ENCODE measurements at regions not wholly inside any gene's neighbourhood (a gene's known extent, or its start where the extent isn't known, plus 50 kb on each side); places are given as distances from the start of the nearest gene placed in this dataset.
"Not testable (repeated sequence)": the region's sequence is repeated elsewhere in the genome, so short reads cannot be mapped to it uniquely, and the experiment has no call there.

GRCh38 chr1:67545364-67545763 is 115.2 kb upstream of the SERBP1 start:
- no peak for DNase-seq (ENCODE audit: low read depth in 2 of 2)
- TF ChIP-seq EZH2 (IDR thresholded peaks at IDR 0.05; ENCODE audit: low read length, missing control alignments) (no peak), CTCF (conservative IDR thresholded peaks at IDR 0.05 in 1 of 2, IDR thresholded peaks at IDR 0.05 in 1 of 2; ENCODE audit: low read depth in 1 of 2, low read length in 2 of 2) (no peak)
- H3K27me3 ChIP-seq (ENCODE audit: control insufficient read depth, insufficient read depth, low read length) = no peaks in the 10 kb centered on the region
- H3K9ac ChIP-seq (ENCODE audit: insufficient read depth, low read length) = no peak overlapping the region
- H2AFZ ChIP-seq (ENCODE audit: low read length) = no peak overlapping the region
- H3K4me3 ChIP-seq (replicated peaks in 1 of 4; ENCODE audit: control extremely low read depth in 1 of 4, insufficient read depth in 1 of 4, low read depth in 3 of 4, low read length in 4 of 4) = no peak overlapping the region
- no peaks in the 10 kb centered on the region for H3K4me1 ChIP-seq (ENCODE audit: control insufficient read depth, extremely low read depth, insufficient read depth, low read length)
- no peaks in the 10 kb centered on the region for H3K36me3 ChIP-seq (ENCODE audit: control insufficient read depth, insufficient read depth, low read length)
- no peak overlapping the region for H3K4me2 ChIP-seq (ENCODE audit: extremely low read depth, insufficient read depth, low read length)
- no peak overlapping the region for H3K27ac ChIP-seq (ENCODE audit: insufficient read depth, low read length)
- no peaks in the 10 kb centered on the region for H4K20me1 ChIP-seq (ENCODE audit: control insufficient read depth, extremely low read depth, insufficient read depth, low read length)
- no peaks in the 10 kb centered on the region for H3K79me2 ChIP-seq (ENCODE audit: control insufficient read depth, insufficient read depth, low read length)
- no peaks in the 10 kb centered on the region for H3K9me3 ChIP-seq (ENCODE audit: control insufficient read depth, insufficient read depth, low read depth, low read length)

- Histone ChIP-seq H3K4me1 (ENCODE audit: control insufficient read depth, extremely low read depth, insufficient read depth, low read length) (no peaks in the 10 kb centered on the region), H3K27me3 (ENCODE audit: control insufficient read depth, insufficient read depth, low read length) (no peaks in the 10 kb centered on the region), H3K36me3 (ENCODE audit: control insufficient read depth, insufficient read depth, low read length) (no peaks in the 10 kb centered on the region), H3K79me2 (ENCODE audit: control insufficient read depth, insufficient read depth, low read length) (no peaks in the 10 kb centered on the region), H3K4me2 (ENCODE audit: extremely low read depth, insufficient read depth, low read length) (no peak overlapping the region), H3K4me3 (replicated peaks in 1 of 4; ENCODE audit: control extremely low read depth in 1 of 4, insufficient read depth in 1 of 4, low read depth in 3 of 4, low read length in 4 of 4) (no peak overlapping the region), H4K20me1 (ENCODE audit: control insufficient read depth, extremely low read depth, insufficient read depth, low read length) (no peaks in the 10 kb centered on the region), H3K27ac (ENCODE audit: insufficient read depth, low read length) (no peak overlapping the region), H3K9ac (ENCODE audit: insufficient read depth, low read length) (no peak overlapping the region), H2AFZ (ENCODE audit: low read length) (no peak overlapping the region), H3K9me3 (ENCODE audit: control insufficient read depth, insufficient read depth, low read depth, low read length) (no peaks in the 10 kb centered on the region)
- TF ChIP-seq CTCF (conservative IDR thresholded peaks at IDR 0.05 in 1 of 2, IDR thresholded peaks at IDR 0.05 in 1 of 2; ENCODE audit: low read depth in 1 of 2, low read length in 2 of 2) (no peak), EZH2 (IDR thresholded peaks at IDR 0.05; ENCODE audit: low read length, missing control alignments) (no peak)
- DNase-seq (ENCODE audit: low read depth in 2 of 2) = no peak
Observed at GRCh38 chr1:67551375-67551774, 121.2 kb upstream of the SERBP1 start.

GRCh38 chr1:67552336-67552759 is 122.1 kb upstream of the SERBP1 start:
- H3K27me3 ChIP-seq (ENCODE audit: control insufficient read depth, insufficient read depth, low read length) = no peaks in the 10 kb centered on the region
- H3K4me2 ChIP-seq (ENCODE audit: extremely low read depth, insufficient read depth, low read length) = no peak overlapping the region
- no peak overlapping the region for H3K4me3 ChIP-seq (replicated peaks in 1 of 4; ENCODE audit: control extremely low read depth in 1 of 4, insufficient read depth in 1 of 4, low read depth in 3 of 4, low read length in 4 of 4)
- H3K9ac ChIP-seq (ENCODE audit: insufficient read depth, low read length) = no peak overlapping the region
- no peaks in the 10 kb centered on the region for H3K36me3 ChIP-seq (ENCODE audit: control insufficient read depth, insufficient read depth, low read length)
- H3K4me1 ChIP-seq (ENCODE audit: control insufficient read depth, extremely low read depth, insufficient read depth, low read length) = no peaks in the 10 kb centered on the region
- H3K27ac ChIP-seq (ENCODE audit: insufficient read depth, low read length) = no peak overlapping the region
- no peak for TF ChIP-seq EZH2 (IDR thresholded peaks at IDR 0.05; ENCODE audit: low read length, missing control alignments)
- TF ChIP-seq CTCF (conservative IDR thresholded peaks at IDR 0.05 in 1 of 2, IDR thresholded peaks at IDR 0.05 in 1 of 2; ENCODE audit: low read depth in 1 of 2, low read length in 2 of 2) = no peak
- no peaks in the 10 kb centered on the region for H3K9me3 ChIP-seq (ENCODE audit: control insufficient read depth, insufficient read depth, low read depth, low read length)
- H4K20me1 ChIP-seq (ENCODE audit: control insufficient read depth, extremely low read depth, insufficient read depth, low read length) = no peaks in the 10 kb centered on the region
- H2AFZ ChIP-seq (ENCODE audit: low read length) = no peak overlapping the region
- H3K79me2 ChIP-seq (ENCODE audit: control insufficient read depth, insufficient read depth, low read length) = no peaks in the 10 kb centered on the region
- no peak for DNase-seq (ENCODE audit: low read depth in 2 of 2)

- H3K27ac ChIP-seq (ENCODE audit: insufficient read depth, low read length); H3K36me3 ChIP-seq (ENCODE audit: control insufficient read depth, insufficient read depth, low read length); H4K20me1 ChIP-seq (ENCODE audit: control insufficient read depth, extremely low read depth, insufficient read depth, low read length); DNase-seq (ENCODE audit: low read depth in 2 of 2); H3K9ac ChIP-seq (ENCODE audit: insufficient read depth, low read length); H3K4me3 ChIP-seq (replicated peaks in 1 of 4; ENCODE audit: control extremely low read depth in 1 of 4, insufficient read depth in 1 of 4, low read depth in 3 of 4, low read length in 4 of 4); H3K4me1 ChIP-seq (ENCODE audit: control insufficient read depth, extremely low read depth, insufficient read depth, low read length); H3K9me3 ChIP-seq (ENCODE audit: control insufficient read depth, insufficient read depth, low read depth, low read length); H3K27me3 ChIP-seq (ENCODE audit: control insufficient read depth, insufficient read depth, low read length); H3K4me2 ChIP-seq (ENCODE audit: extremely low read depth, insufficient read depth, low read length); H2AFZ ChIP-seq (ENCODE audit: low read length); H3K79me2 ChIP-seq (ENCODE audit: control insufficient read depth, insufficient read depth, low read length): not testable (repeated sequence)
Observed at GRCh38 chr1:67554204-67554603, 124.0 kb upstream of the SERBP1 start.

Data from fibroblast of lung (primary cell).